ENCODE measurements at regions not wholly inside any gene's neighbourhood (a gene's known extent, or its start where the extent isn't known, plus 50 kb on each side); places are given as distances from the start of the nearest gene placed in this dataset.

DNA sequence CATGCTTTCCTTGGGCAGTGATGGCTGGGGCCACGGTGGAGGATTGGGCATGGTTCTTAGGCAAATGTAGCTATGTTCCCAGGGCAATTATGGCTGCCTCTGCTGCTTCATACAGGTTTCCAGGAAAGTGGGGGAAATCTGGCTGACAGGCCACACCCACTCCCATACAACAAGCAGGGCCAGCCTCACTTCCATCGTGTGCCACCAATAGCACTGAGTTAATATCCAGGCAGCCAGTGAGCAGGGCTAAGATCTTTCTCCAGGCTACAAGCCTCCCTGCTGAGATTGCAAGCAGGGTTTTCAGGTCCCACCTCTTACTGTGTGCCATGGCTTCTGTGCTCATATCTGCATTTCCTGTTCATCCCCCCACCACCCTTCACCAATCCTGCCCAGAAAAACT is 1291.9 kb downstream of the SI start:
- Histone ChIP-seq H4K20me1 (no peaks in the 10 kb centered on the region), H3K9ac (no peak overlapping the region), H3K4me1 (no peaks in the 10 kb centered on the region), H3K36me3 (no peaks in the 10 kb centered on the region), H3K9me3 (no peaks in the 10 kb centered on the region), H3K27me3 (no peaks in the 10 kb centered on the region), H3K27ac (no peak overlapping the region), H3K4me2 (no peak overlapping the region), H3K4me3 (no peak overlapping the region)
- TF ChIP-seq Cebpa-rat (IDR thresholded peaks at IDR 0.05): no peak

GRCh38 chr3:163785693-163786092 is 1292.6 kb downstream of the SI start:
- H3K27me3 ChIP-seq: no peaks in the 10 kb centered on the region
- no peaks in the 10 kb centered on the region for H3K4me1 ChIP-seq
- H3K4me2 ChIP-seq: no peak overlapping the region
- H3K9me3 ChIP-seq: no peaks in the 10 kb centered on the region
- no peak overlapping the region for H3K9ac ChIP-seq
- no peak overlapping the region for H3K27ac ChIP-seq
- no peaks in the 10 kb centered on the region for H4K20me1 ChIP-seq
- no peak for TF ChIP-seq Cebpa-rat (IDR thresholded peaks at IDR 0.05)
- no peak overlapping the region for H3K4me3 ChIP-seq
- no peaks in the 10 kb centered on the region for H3K36me3 ChIP-seq

DNA sequence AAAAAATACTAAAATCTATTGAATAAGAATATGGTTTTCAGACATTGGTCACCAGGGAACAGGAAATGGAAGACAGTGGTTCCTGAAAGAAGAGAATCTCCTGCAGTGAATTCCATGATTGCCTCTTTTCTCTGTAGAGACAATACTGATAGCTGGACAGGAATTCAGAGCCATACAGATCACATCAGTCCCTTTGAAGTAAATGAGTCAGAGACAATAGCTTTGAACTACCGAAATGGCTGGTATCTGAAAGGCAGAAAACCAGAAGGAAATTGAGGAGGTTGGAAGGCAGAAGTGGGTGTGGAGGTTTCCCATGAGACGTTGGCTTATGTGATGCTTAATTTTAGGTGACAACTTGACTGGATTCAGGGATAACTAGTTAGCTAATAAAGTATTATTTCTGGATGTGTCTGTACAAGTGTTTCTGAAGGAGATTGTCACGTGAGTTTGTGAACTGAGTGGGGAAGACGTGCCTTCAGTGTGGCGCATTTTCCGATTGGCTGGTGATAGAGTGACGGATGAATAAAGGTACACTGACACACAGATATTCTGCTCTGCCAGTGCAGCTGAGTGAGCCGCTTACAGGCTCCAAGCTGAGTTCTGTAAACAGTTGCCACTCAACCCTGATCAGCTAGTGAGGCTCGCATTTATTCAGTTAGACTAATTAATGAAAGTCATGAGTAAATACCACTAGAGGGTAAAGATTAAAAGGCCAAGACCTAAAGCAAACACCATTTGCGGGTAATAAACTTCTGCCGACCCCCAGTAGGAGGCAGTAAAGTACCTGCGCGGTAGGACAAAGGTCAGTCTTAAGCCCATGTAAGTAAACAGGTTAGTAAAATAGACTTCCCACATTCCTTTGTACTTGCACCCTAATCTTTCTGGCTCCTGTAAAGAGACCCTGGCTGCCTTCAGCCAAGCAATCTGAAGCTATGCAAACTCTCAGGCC is 1298.6 kb downstream of the SI start:
- Histone ChIP-seq H3K4me3 (no peak overlapping the region), H3K27me3 (no peaks in the 10 kb centered on the region), H3K9ac (no peak overlapping the region), H4K20me1 (no peaks in the 10 kb centered on the region), H3K27ac (no peak overlapping the region), H3K9me3 (no peaks in the 10 kb centered on the region), H3K4me2 (no peak overlapping the region), H3K36me3 (no peaks in the 10 kb centered on the region), H3K4me1 (no peaks in the 10 kb centered on the region)
- no peak for TF ChIP-seq Cebpa-rat (IDR thresholded peaks at IDR 0.05)

DNA sequence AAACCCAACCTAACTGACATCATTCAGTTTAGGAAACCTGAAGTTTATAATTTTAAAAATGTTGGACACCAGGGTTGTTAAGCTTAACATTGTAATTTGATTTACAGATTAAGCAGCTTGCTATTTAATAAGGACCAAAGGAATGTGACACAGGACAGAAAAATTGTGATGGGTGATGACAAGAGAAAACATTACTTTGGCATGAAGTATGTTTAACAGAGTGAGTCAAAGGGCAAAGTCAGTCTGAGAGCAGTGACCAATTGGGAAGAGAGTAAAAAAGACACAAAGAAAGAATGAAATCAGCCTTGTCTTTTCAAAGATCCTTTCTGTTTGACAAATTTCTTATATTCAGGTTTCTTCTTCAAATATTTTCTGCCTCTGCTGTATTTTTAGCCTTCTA is 1301.6 kb downstream of the SI start:
- Histone ChIP-seq H3K9ac (no peak overlapping the region), H3K4me3 (no peak overlapping the region), H3K27ac (no peak overlapping the region), H3K36me3 (no peaks in the 10 kb centered on the region), H3K4me1 (no peaks in the 10 kb centered on the region), H3K4me2 (no peak overlapping the region), H4K20me1 (no peaks in the 10 kb centered on the region), H3K9me3 (no peaks in the 10 kb centered on the region; the same call in 1 of the 2 replicates), H3K27me3 (no peaks in the 10 kb centered on the region)
- no peak for TF ChIP-seq Cebpa-rat (IDR thresholded peaks at IDR 0.05)

- Histone ChIP-seq H3K27ac (no peak overlapping the region), H3K9me3 (no peaks in the 10 kb centered on the region; the same call in 1 of the 2 replicates), H3K4me2 (no peak overlapping the region), H3K36me3 (no peaks in the 10 kb centered on the region), H3K4me3 (no peak overlapping the region), H3K27me3 (no peaks in the 10 kb centered on the region), H3K4me1 (no peaks in the 10 kb centered on the region), H4K20me1 (no peaks in the 10 kb centered on the region), H3K9ac (no peak overlapping the region)
- TF ChIP-seq Cebpa-rat (IDR thresholded peaks at IDR 0.05): no peak
Observed at GRCh38 chr3:163773136-163773535, 1305.2 kb downstream of the SI start.

DNA sequence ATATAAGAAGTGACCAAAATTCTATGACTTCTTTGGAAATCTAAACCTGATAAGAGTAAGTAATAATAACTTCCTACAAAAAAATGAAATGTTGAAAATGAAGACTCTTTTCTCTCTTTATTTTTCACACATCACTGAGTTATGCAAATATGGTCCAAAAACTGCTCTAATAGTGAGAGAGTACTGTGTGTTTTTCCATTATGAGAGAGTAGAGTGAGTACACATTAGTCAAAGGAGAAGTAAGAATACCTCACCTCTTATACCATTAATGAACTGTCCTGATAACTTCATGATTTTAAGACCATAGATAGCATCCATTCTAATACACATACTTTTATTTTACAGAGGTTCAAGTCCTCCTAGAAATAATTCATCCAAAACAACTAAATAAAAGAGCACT is 1310.2 kb downstream of the SI start:
- H3K4me1 ChIP-seq: no peaks in the 10 kb centered on the region
- H3K36me3 ChIP-seq: no peaks in the 10 kb centered on the region
- H3K9ac ChIP-seq: no peak overlapping the region
- no peaks in the 10 kb centered on the region for H3K27me3 ChIP-seq
- no peak overlapping the region for H3K4me3 ChIP-seq
- no peaks in the 10 kb centered on the region for H4K20me1 ChIP-seq
- no peak overlapping the region for H3K27ac ChIP-seq
- TF ChIP-seq Cebpa-rat (IDR thresholded peaks at IDR 0.05): no peak
- no peaks in the 10 kb centered on the region for H3K9me3 ChIP-seq
- H3K4me2 ChIP-seq: no peak overlapping the region

DNA sequence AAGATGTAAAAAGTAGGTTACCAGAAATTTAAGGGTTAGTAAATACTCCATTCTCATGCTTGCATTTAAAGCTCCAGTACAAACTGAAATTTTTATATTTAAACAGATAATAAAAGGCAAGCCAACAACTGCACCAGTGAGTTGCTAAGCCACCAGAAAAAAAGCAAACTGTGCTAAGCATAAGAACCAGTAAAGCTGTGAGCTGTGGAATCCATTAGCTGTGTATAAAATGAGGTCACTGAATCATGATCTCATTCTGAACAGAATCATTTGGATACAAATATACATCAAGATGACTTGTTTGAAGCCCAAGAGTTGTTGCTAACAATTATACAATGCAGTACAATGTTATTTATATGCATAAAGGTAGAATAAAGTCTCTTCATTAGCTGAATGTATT is 1312.2 kb downstream of the SI start:
- Histone ChIP-seq H3K9me3 (no peaks in the 10 kb centered on the region), H3K4me1 (no peaks in the 10 kb centered on the region), H3K27me3 (no peaks in the 10 kb centered on the region), H4K20me1 (no peaks in the 10 kb centered on the region), H3K4me3 (no peak overlapping the region), H3K27ac (no peak overlapping the region), H3K4me2 (no peak overlapping the region), H3K9ac (no peak overlapping the region), H3K36me3 (no peaks in the 10 kb centered on the region)
- TF ChIP-seq Cebpa-rat (IDR thresholded peaks at IDR 0.05): no peak

GRCh38 chr3:163753033-163753432 is 1325.3 kb downstream of the SI start:
- Histone ChIP-seq H3K27me3 (no peaks in the 10 kb centered on the region), H3K9me3 (peaks cover 5% of the 10 kb centered on the region; the same call in 1 of the 2 replicates), H3K4me2 (no peak overlapping the region), H3K36me3 (no peaks in the 10 kb centered on the region), H3K4me1 (no peaks in the 10 kb centered on the region), H3K27ac (no peak overlapping the region), H4K20me1 (no peaks in the 10 kb centered on the region), H3K4me3 (no peak overlapping the region), H3K9ac (no peak overlapping the region)
- TF ChIP-seq Cebpa-rat (IDR thresholded peaks at IDR 0.05): no peak

DNA sequence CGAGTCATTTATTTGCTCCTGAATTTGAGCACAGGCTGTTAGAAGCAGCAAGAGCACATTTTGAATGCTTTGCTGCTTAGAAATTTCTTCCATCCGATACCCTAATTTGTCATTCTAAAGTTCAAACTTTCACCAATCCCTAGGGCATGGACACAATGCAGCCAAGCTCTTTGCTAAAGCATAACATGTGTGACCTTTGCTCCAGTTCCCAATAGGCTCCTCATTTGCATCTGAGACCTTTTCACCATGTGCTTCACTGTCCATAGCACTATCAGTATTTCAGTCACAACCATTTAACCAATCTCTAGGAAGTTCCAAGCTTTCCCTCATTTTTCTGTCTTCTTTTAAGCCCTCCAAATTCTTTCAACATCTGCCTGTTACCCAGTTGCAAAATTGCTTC is 1333.1 kb downstream of the SI start:
- Histone ChIP-seq H3K4me3 (no peak overlapping the region), H3K27me3 (no peaks in the 10 kb centered on the region), H3K9ac (no peak overlapping the region), H3K4me2 (no peak overlapping the region), H3K27ac (no peak overlapping the region), H3K4me1 (no peaks in the 10 kb centered on the region), H3K9me3 (peaks cover 4% of the 10 kb centered on the region; the same call in 1 of the 2 replicates), H4K20me1 (no peaks in the 10 kb centered on the region), H3K36me3 (no peaks in the 10 kb centered on the region)
- TF ChIP-seq Cebpa-rat (IDR thresholded peaks at IDR 0.05): no peak

- Histone ChIP-seq H3K27ac (no peak overlapping the region), H3K4me3 (no peak overlapping the region), H3K36me3 (no peaks in the 10 kb centered on the region), H3K4me2 (no peak overlapping the region), H3K4me1 (no peaks in the 10 kb centered on the region), H3K9me3 (0 out of 2 replicates have a peak, but pooled peaks cover 7% of the 10 kb centered on the region), H3K9ac (no peak overlapping the region), H4K20me1 (no peaks in the 10 kb centered on the region), H3K27me3 (no peaks in the 10 kb centered on the region)
- no peak for TF ChIP-seq Cebpa-rat (IDR thresholded peaks at IDR 0.05)
Observed at GRCh38 chr3:163735394-163735793, 1342.9 kb downstream of the SI start.

All from BLaER1 (cell line).